ENCODE measurements at regions not wholly inside any gene's neighbourhood (a gene's known extent, or its start where the extent isn't known, plus 50 kb on each side); places are given as distances from the start of the nearest gene placed in this dataset.

- TF ChIP-seq CTCF (IDR thresholded peaks at IDR 0.05; ENCODE audit: insufficient read depth, low read length) (no peak), REST (IDR thresholded peaks at IDR 0.05; ENCODE audit: insufficient replicate concordance, low read depth) (no peak), GABPA (IDR thresholded peaks at IDR 0.05; ENCODE audit: low read depth) (no peak), POLR2AphosphoS5 (IDR thresholded peaks at IDR 0.05; ENCODE audit: low read depth) (no peak), SPI1 (IDR thresholded peaks at IDR 0.05; ENCODE audit: borderline replicate concordance, low read depth) (no peak)
These were observed 1150.7 kb upstream of the CRIM1 start for GRCh38 chr2:35204881-35205280.

All from HL-60 (cell line).